ENCODE measurements at regions not wholly inside any gene's neighbourhood (a gene's known extent, or its start where the extent isn't known, plus 50 kb on each side); places are given as distances from the start of the nearest gene placed in this dataset.

- no peak for TF ChIP-seq CTCF (conservative IDR thresholded peaks at IDR 0.05; ENCODE audit: low read depth, low read length)
- DNase-seq (ENCODE audit: low read depth): no peak
- no peak overlapping the region for H3K4me3 ChIP-seq (ENCODE audit: low read length)
These were observed 114.7 kb upstream of the TTC29 start for GRCh38 chr4:147060151-147060931.

- H3K4me3 ChIP-seq (ENCODE audit: low read length): no peak overlapping the region
- TF ChIP-seq CTCF (conservative IDR thresholded peaks at IDR 0.05; ENCODE audit: low read depth, low read length): no peak
- DNase-seq (ENCODE audit: low read depth): no peak
These were observed 119.2 kb upstream of the TTC29 start for GRCh38 chr4:147064856-147065255.

GRCh38 chr4:147068564-147068963, 122.9 kb upstream of the TTC29 start:
- H3K4me3 ChIP-seq (ENCODE audit: low read length): no peak overlapping the region
- no peak for TF ChIP-seq CTCF (conservative IDR thresholded peaks at IDR 0.05; ENCODE audit: low read depth, low read length)
- DNase-seq (ENCODE audit: low read depth): no peak

GRCh38 chr4:147071209-147071740, 125.6 kb upstream of the TTC29 start:
- H3K4me3 ChIP-seq (ENCODE audit: low read length): no peak overlapping the region
- no peak for DNase-seq (ENCODE audit: low read depth)
- TF ChIP-seq CTCF (conservative IDR thresholded peaks at IDR 0.05; ENCODE audit: low read depth, low read length): no peak

- DNase-seq (ENCODE audit: low read depth): no peak
- no peak for TF ChIP-seq CTCF (conservative IDR thresholded peaks at IDR 0.05; ENCODE audit: low read depth, low read length)
- H3K4me3 ChIP-seq (ENCODE audit: low read length): no peak overlapping the region
These were observed 130.5 kb upstream of the TTC29 start for GRCh38 chr4:147076179-147076578.

- no peak for DNase-seq (ENCODE audit: low read depth)
- no peak for TF ChIP-seq CTCF (conservative IDR thresholded peaks at IDR 0.05; ENCODE audit: low read depth, low read length)
- no peak overlapping the region for H3K4me3 ChIP-seq (ENCODE audit: low read length)
These were observed 131.1 kb upstream of the TTC29 start for GRCh38 chr4:147076728-147077127.

- no peak for DNase-seq (ENCODE audit: low read depth)
- TF ChIP-seq CTCF (conservative IDR thresholded peaks at IDR 0.05; ENCODE audit: low read depth, low read length): no peak
- no peak overlapping the region for H3K4me3 ChIP-seq (ENCODE audit: low read length)
These were observed 132.7 kb upstream of the TTC29 start for GRCh38 chr4:147078362-147078761.

Data from retinal pigment epithelial cell (primary cell).